ENCODE measurements at regions not wholly inside any gene's neighbourhood (a gene's known extent, or its start where the extent isn't known, plus 50 kb on each side); places are given as distances from the start of the nearest gene placed in this dataset.

- Histone ChIP-seq H3K4me2 (ENCODE audit: low read length) (no peak overlapping the region), H3K4me3 (replicated peaks in 1 of 2; ENCODE audit: low read depth in 1 of 2, low read length in 2 of 2) (no peak overlapping the region), H4K20me1 (ENCODE audit: insufficient read depth) (no peaks in the 10 kb centered on the region), H3K9ac (ENCODE audit: low read length) (no peak overlapping the region), H3K9me2 (ENCODE audit: insufficient read depth) (no peaks in the 10 kb centered on the region), H3K9me3 (ENCODE audit: control insufficient read depth in 1 of 2, insufficient read depth in 1 of 2, low read depth in 1 of 2, low read length in 2 of 2) (no peaks in the 10 kb centered on the region), H3K27me3 (ENCODE audit: insufficient read depth, low read length) (no peaks in the 10 kb centered on the region), H2AFZ (ENCODE audit: low read depth, low read length, poor library complexity, severe bottlenecking) (no peak overlapping the region), H3K79me2 (ENCODE audit: insufficient read depth, low read length) (no peaks in the 10 kb centered on the region), H3K36me3 (ENCODE audit: control insufficient read depth in 1 of 2, insufficient read depth in 2 of 2, low read length in 2 of 2) (no peaks in the 10 kb centered on the region), H3K4me1 (ENCODE audit: control insufficient read depth in 1 of 2, insufficient read depth in 2 of 2, low read length in 2 of 2) (no peaks in the 10 kb centered on the region), H3K27ac (ENCODE audit: low read depth, low read length) (no peak overlapping the region)
- TF ChIP-seq SIN3A (IDR thresholded peaks at IDR 0.05; ENCODE audit: low read depth), result no peak
- no peak for TF ChIP-seq ZNF274 (IDR thresholded peaks at IDR 0.05; ENCODE audit: low read depth, low read length)
- TF ChIP-seq CBX3 (IDR thresholded peaks at IDR 0.05; ENCODE audit: low read depth), result no peak
- no peak for TF ChIP-seq FOSL1 (IDR thresholded peaks at IDR 0.05; ENCODE audit: low read depth)
- no peak for TF ChIP-seq ZBTB33 (IDR thresholded peaks at IDR 0.05; ENCODE audit: extremely low read depth, insufficient replicate concordance, low read length)
- TF ChIP-seq, protein P1, sequence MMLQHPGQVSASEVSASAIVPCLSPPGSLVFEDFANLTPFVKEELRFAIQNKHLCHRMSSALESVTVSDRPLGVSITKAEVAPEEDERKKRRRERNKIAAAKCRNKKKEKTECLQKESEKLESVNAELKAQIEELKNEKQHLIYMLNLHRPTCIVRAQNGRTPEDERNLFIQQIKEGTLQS (IDR thresholded peaks at IDR 0.05), result no peak
- TF ChIP-seq SP1 (IDR thresholded peaks at IDR 0.05; ENCODE audit: low read depth), result no peak
- no peak for TF ChIP-seq CEBPB (IDR thresholded peaks at IDR 0.05; ENCODE audit: low read depth)
- TF ChIP-seq POLR2AphosphoS5 (IDR thresholded peaks at IDR 0.05; ENCODE audit: low read depth, low read length), result no peak
- TF ChIP-seq TCF7L2 (IDR thresholded peaks at IDR 0.05; ENCODE audit: borderline replicate concordance, extremely low read depth, insufficient read depth, insufficient read length), result no peak
- TF ChIP-seq JUND (IDR thresholded peaks at IDR 0.05), result no peak
- ChIA-PET RAD21 (ENCODE audit: low non-redundant PET in 1 of 2, low total read pairs in 2 of 2, uncharacterized antibody in 2 of 2, unreplicated experiment in 2 of 2) (no interaction called here), POLR2A (no interaction called here), CTCF (no interaction called here)
- BruUV-seq (replicated peaks), result no TSS peak
- ATAC-seq (no peak), DNase-seq (ENCODE audit: low read depth, low spot score) (no peak)
- intact Hi-C loops (cut with micrococcal nuclease), result no loop called here
Observed at GRCh38 chr7:10688544-10688943, 285.1 kb upstream of the PHF14 start.
